ENCODE measurements at regions not wholly inside any gene's neighbourhood (a gene's known extent, or its start where the extent isn't known, plus 50 kb on each side); places are given as distances from the start of the nearest gene placed in this dataset.

GRCh38 chr10:125534515-125534914 is 148.4 kb downstream of the TEX36 start:
- TF ChIP-seq REST (IDR thresholded peaks at IDR 0.05; ENCODE audit: low read depth, low read length), result no peak
- no peak for TF ChIP-seq CTCF (IDR thresholded peaks at IDR 0.05)
- no peak for TF ChIP-seq ZBTB33 (IDR thresholded peaks at IDR 0.05; ENCODE audit: borderline replicate concordance, low read depth)
- no peak for TF ChIP-seq MXI1 (IDR thresholded peaks at IDR 0.05; ENCODE audit: low read depth, low read length)

Measured in SK-N-SH (cell line).